ENCODE measurements at regions not wholly inside any gene's neighbourhood (a gene's known extent, or its start where the extent isn't known, plus 50 kb on each side); places are given as distances from the start of the nearest gene placed in this dataset.

DNA sequence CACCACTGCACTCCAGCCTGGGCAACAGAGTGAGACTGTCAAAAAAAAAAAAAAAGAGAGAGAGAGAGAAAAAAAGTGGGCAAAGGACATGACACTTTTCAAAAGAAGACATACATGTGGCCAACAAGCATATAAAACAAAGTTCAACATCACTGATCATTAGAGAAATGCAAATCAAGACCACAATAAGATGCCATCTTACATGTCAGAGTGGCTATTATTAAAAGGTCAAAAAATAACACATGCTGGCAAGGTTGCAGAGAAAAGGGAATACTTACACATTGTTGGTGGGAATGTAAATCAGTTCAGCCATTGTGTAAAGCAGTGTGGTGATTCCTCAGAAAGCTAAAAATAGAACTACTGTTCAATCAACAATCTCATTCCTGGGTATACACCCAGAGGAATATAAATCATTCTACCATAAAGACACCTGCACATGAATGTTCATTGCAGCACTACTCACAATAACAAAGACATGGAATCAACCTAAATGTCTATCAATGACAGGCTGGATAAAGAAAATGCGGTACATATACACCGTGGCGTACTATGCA is 94.9 kb upstream of the TRIM2 start:
- no peak for DNase-seq (ENCODE audit: low read depth, low spot score)
- POLR2A ChIA-PET: no interaction called here
- CTCF ChIA-PET: interaction anchor here (1.7 to 1.8 kb wide), 2 partner anchors 19 to 24 kb away, joined by 7 to 8 read pairs; no protein-coding TSS in a partner anchor
- no peak overlapping the region for H3K27ac ChIP-seq (ENCODE audit: low read depth, low read length)
- no peak for TF ChIP-seq CTCF (IDR thresholded peaks at IDR 0.05; ENCODE audit: low read depth, low read length)
- H3K4me3 ChIP-seq (ENCODE audit: low read depth, low read length): no peak overlapping the region
- H3K27me3 ChIP-seq (ENCODE audit: control insufficient read depth, insufficient read depth, low read length): peaks cover 29% of the 10 kb centered on the region
- peaks cover 3% of the 10 kb centered on the region for H3K9me3 ChIP-seq (ENCODE audit: control insufficient read depth, insufficient read depth, low read length)

GRCh38 chr4:153110739-153111138 is 93.5 kb upstream of the TRIM2 start:
- CTCF ChIA-PET: interaction anchor here (0.6 to 2.6 kb wide), 5 partner anchors 10 to 27 kb away, joined by 3 to 12 read pairs (median 7); no protein-coding TSS in a partner anchor
- no peak for TF ChIP-seq CTCF (IDR thresholded peaks at IDR 0.05; ENCODE audit: low read depth, low read length)

GRCh38 chr4:153111426-153112040 is 92.7 kb upstream of the TRIM2 start:
- CTCF ChIA-PET: interaction anchor here (0.6 to 2.6 kb wide), 4 partner anchors 10 to 28 kb away, joined by 3 to 12 read pairs (median 6); no protein-coding TSS in a partner anchor
- no peak for TF ChIP-seq CTCF (IDR thresholded peaks at IDR 0.05; ENCODE audit: low read depth, low read length)

More at GRCh38 chr4:153110739-153111138, 93.5 kb upstream of the TRIM2 start:
- Histone ChIP-seq H3K27me3 (ENCODE audit: control insufficient read depth, insufficient read depth, low read length) (peaks cover 23% of the 10 kb centered on the region), H3K9me3 (ENCODE audit: control insufficient read depth, insufficient read depth, low read length) (peaks cover 3% of the 10 kb centered on the region), H3K27ac (ENCODE audit: low read depth, low read length) (no peak overlapping the region), H3K4me3 (ENCODE audit: low read depth, low read length) (no peak overlapping the region)
- POLR2A ChIA-PET: no interaction called here
- no peak for DNase-seq (ENCODE audit: low read depth, low spot score)

DNA sequence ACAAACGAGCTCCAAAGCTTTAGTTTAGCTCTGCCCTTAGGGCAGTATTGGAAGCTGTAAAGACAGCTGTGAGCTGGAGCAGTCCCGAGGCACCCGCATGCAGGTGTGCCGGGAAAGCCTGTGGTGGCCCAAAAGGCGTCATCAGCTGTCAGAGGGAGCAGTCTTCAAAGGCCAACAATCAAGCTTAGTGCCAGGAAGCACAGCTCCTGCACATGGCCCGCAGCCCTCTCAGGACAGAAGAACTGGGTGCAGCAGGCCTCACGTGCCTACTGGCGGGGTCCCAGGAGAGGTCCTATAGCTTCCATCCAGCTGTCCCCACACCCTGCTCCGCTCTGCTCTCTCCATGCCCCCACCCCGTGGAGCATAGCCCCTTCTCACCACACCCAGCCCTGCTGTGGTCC is 92.2 kb upstream of the TRIM2 start:
- ChIA-PET POLR2A (no interaction called here), CTCF (interaction anchor here (1.6 to 2.6 kb wide), 2 partner anchors 16 to 29 kb away, joined by 9 to 12 read pairs; no protein-coding TSS in a partner anchor)
- DNase-seq (ENCODE audit: low read depth, low spot score): no peak
- Histone ChIP-seq H3K9me3 (ENCODE audit: control insufficient read depth, insufficient read depth, low read length) (peaks cover 3% of the 10 kb centered on the region), H3K4me3 (ENCODE audit: low read depth, low read length) (no peak overlapping the region), H3K27ac (ENCODE audit: low read depth, low read length) (no peak overlapping the region), H3K27me3 (ENCODE audit: control insufficient read depth, insufficient read depth, low read length) (peaks cover 23% of the 10 kb centered on the region)
- no peak for TF ChIP-seq CTCF (IDR thresholded peaks at IDR 0.05; ENCODE audit: low read depth, low read length)

More at GRCh38 chr4:153111426-153112040, 92.7 kb upstream of the TRIM2 start:
- Histone ChIP-seq H3K27me3 (ENCODE audit: control insufficient read depth, insufficient read depth, low read length) (peaks cover 23% of the 10 kb centered on the region), H3K4me3 (ENCODE audit: low read depth, low read length) (no peak overlapping the region), H3K9me3 (ENCODE audit: control insufficient read depth, insufficient read depth, low read length) (peaks cover 3% of the 10 kb centered on the region), H3K27ac (ENCODE audit: low read depth, low read length) (no peak overlapping the region)
- POLR2A ChIA-PET: no interaction called here
- no peak for DNase-seq (ENCODE audit: low read depth, low spot score)
